Stomach (tissue), 4 donors: ENCODE measurements at regions not wholly inside any gene's neighbourhood (a gene's known extent, or its start where the extent isn't known, plus 50 kb on each side); places are given as distances from the start of the nearest gene placed in this dataset.

Experiments
- POLR2A ChIP-seq, 4 donors: fragments of 450-650 bp; IDR thresholded peaks; one replicate each; pipeline ENCODE4 v1.6.1; 2016; ENCODE audit warnings: antibody characterized with exemption in 4 of 4, control low read depth in 2 of 4, mild to moderate bottlenecking in 1 of 4, moderate library complexity in 1 of 4
- POLR2AphosphoS5 ChIP-seq, 3 donors: sonication (generic); formaldehyde crosslinking; IDR thresholded peaks; one replicate each; pipeline ENCODE4 v1.6.1; 2016; ENCODE audit warnings: antibody characterized with exemption in 3 of 3
- TF ChIP-seq, protein P1 (sequence below), 7 experiments: fragments of 450-650 bp in 4 of 7; fragments of 200-600 bp in 3 of 7; sonication (generic) in 3 of 7; IDR thresholded peaks; one replicate each; pipeline ENCODE4 v1.5.1; 2016 to 2019; ENCODE audit warnings: antibody characterized with exemption in 7 of 7, control low read depth in 2 of 7, mild to moderate bottlenecking in 1 of 7

DNA sequence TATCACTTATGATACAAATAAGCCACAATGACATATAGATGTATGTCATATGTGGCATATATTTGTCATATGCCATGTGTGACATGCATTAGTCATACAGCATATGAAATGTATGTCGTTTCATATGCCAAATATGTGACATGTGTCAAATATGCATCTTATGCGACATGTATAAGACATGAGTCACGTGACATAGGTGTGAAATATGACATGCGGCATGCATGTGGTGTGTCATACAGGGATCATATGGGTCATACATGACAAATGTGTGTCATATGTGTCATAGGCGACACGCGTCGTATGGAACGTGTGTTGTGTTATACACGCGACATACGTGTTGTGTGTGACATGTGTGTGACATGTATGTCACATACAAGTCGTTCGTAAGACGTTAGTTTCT, 2154.0 kb upstream of the PIK3C3 start:
- TF ChIP-seq, protein P1, sequence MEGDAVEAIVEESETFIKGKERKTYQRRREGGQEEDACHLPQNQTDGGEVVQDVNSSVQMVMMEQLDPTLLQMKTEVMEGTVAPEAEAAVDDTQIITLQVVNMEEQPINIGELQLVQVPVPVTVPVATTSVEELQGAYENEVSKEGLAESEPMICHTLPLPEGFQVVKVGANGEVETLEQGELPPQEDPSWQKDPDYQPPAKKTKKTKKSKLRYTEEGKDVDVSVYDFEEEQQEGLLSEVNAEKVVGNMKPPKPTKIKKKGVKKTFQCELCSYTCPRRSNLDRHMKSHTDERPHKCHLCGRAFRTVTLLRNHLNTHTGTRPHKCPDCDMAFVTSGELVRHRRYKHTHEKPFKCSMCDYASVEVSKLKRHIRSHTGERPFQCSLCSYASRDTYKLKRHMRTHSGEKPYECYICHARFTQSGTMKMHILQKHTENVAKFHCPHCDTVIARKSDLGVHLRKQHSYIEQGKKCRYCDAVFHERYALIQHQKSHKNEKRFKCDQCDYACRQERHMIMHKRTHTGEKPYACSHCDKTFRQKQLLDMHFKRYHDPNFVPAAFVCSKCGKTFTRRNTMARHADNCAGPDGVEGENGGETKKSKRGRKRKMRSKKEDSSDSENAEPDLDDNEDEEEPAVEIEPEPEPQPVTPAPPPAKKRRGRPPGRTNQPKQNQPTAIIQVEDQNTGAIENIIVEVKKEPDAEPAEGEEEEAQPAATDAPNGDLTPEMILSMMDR (IDR thresholded peaks at IDR 0.05) = no peak
- peak in 1 of 3 donors; percentile 1 for TF ChIP-seq POLR2AphosphoS5 (IDR thresholded peaks at IDR 0.05)
- no peak for TF ChIP-seq POLR2A (IDR thresholded peaks at IDR 0.05)
